Stomach (tissue), 8 donors: ENCODE measurements at regions not wholly inside any gene's neighbourhood (a gene's known extent, or its start where the extent isn't known, plus 50 kb on each side); places are given as distances from the start of the nearest gene placed in this dataset.

Source experiments
- DNase-seq, 2 donors: peaks; one replicate each; pipeline versions ENCODE4 v3.0.0 to v3.0.0-alpha.2; 2013 to 2019
- H3K27ac ChIP-seq, 5 donors: fragments of 200-600 bp in 4 of 5; sonication (generic) in 4 of 5; one replicate each; pipeline ENCODE4 v1.5.1; 2013 to 2019; ENCODE audit warnings: mild to moderate bottlenecking in 1 of 5, moderate library complexity in 1 of 5
- H3K27me3 ChIP-seq, 3 donors: fragments of 200-600 bp; sonication (generic); one replicate each; pipeline ENCODE4 v1.5.1; 2017 to 2019; ENCODE audit warnings: mixed run types in 1 of 3
- H3K36me3 ChIP-seq, 4 donors: fragments of 200-600 bp; sonication (generic); 1 replicate in 3 of 4; 2 replicates in 1 of 4; pipeline ENCODE4 v1.5.1; 2016 to 2019
- H3K4me1 ChIP-seq, 4 donors: fragments of 200-600 bp; sonication (generic); one replicate each; pipeline ENCODE4 v1.5.1; 2016 to 2019
- H3K4me3 ChIP-seq, 4 donors: fragments of 200-600 bp; sonication (generic) in 3 of 4; one replicate each; pipeline ENCODE4 v1.5.1; 2016 to 2019; ENCODE audit warnings: mild to moderate bottlenecking in 1 of 4
- H3K9me3 ChIP-seq, 4 donors: fragments of 200-600 bp; sonication (generic); one replicate each; pipeline ENCODE4 v1.5.1; 2016 to 2019
- EP300 ChIP-seq: sonication (generic); formaldehyde crosslinking; IDR thresholded peaks from one replicate; pipeline ENCODE4 v1.6.1; 2017; ENCODE audit warnings: antibody characterized with exemption
- POLR2A ChIP-seq, 4 donors: fragments of 450-650 bp; IDR thresholded peaks; one replicate each; pipeline ENCODE4 v1.6.1; 2016; ENCODE audit warnings: antibody characterized with exemption in 4 of 4, control low read depth in 2 of 4, mild to moderate bottlenecking in 1 of 4, moderate library complexity in 1 of 4
- POLR2AphosphoS5 ChIP-seq, 3 donors: sonication (generic); formaldehyde crosslinking; IDR thresholded peaks; one replicate each; pipeline ENCODE4 v1.6.1; 2016; ENCODE audit warnings: antibody characterized with exemption in 3 of 3
- WGBS, 5 donors: extraction: QIAGEN DNeasy Blood & Tissue Kit in 3 of 5; methylation state at CpG; one replicate each; pipeline versions ENCODE4 v1.1.5 to v1.1.7; 2013 to 2018; 5-methylcytosine and 5-hydroxymethylcytosine counted together
- intact Hi-C: fragments of 100-400 bp; cut with DNase I; formaldehyde crosslinking; loops from one replicate; pipeline ENCODE4 v1.15.1; 2023; ENCODE audit warnings: low total_unique reads
- TF ChIP-seq, protein P1 (sequence below), 7 experiments: fragments of 450-650 bp in 4 of 7; fragments of 200-600 bp in 3 of 7; sonication (generic) in 3 of 7; IDR thresholded peaks; one replicate each; pipeline ENCODE4 v1.5.1; 2016 to 2019; ENCODE audit warnings: antibody characterized with exemption in 7 of 7, control low read depth in 2 of 7, mild to moderate bottlenecking in 1 of 7
- donor health status: healthy with polysubstance abuse.
- donor health status: Bipolar disorder and iron deficiency.
- donor health status: healthy.

- Histone ChIP-seq H3K4me3 (no peak overlapping the region), H3K4me1 (no peaks in the 10 kb centered on the region), H3K27me3 (no peaks in the 10 kb centered on the region), H3K27ac (no peak overlapping the region), H3K36me3 (no peaks in the 10 kb centered on the region), H3K9me3 (peaks cover 0 to 14% (median 0%) of the 10 kb centered on the region in 4 donors)
- no peak for DNase-seq
- 24 to 42% (median 38%) methylated on average over 3 of the region's 3 CpGs for WGBS, 5 donors
- TF ChIP-seq, protein P1, sequence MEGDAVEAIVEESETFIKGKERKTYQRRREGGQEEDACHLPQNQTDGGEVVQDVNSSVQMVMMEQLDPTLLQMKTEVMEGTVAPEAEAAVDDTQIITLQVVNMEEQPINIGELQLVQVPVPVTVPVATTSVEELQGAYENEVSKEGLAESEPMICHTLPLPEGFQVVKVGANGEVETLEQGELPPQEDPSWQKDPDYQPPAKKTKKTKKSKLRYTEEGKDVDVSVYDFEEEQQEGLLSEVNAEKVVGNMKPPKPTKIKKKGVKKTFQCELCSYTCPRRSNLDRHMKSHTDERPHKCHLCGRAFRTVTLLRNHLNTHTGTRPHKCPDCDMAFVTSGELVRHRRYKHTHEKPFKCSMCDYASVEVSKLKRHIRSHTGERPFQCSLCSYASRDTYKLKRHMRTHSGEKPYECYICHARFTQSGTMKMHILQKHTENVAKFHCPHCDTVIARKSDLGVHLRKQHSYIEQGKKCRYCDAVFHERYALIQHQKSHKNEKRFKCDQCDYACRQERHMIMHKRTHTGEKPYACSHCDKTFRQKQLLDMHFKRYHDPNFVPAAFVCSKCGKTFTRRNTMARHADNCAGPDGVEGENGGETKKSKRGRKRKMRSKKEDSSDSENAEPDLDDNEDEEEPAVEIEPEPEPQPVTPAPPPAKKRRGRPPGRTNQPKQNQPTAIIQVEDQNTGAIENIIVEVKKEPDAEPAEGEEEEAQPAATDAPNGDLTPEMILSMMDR (IDR thresholded peaks at IDR 0.05), result no peak
- TF ChIP-seq EP300, result no peak
- no peak for TF ChIP-seq POLR2A (IDR thresholded peaks at IDR 0.05)
- TF ChIP-seq POLR2AphosphoS5 (IDR thresholded peaks at IDR 0.05), result no peak
- intact Hi-C loops, result no loop called here
These were observed 83.0 kb upstream of the SOX11 start for GRCh38 chr2:5609201-5609600.

GRCh38 chr2:5612666-5613065, 79.5 kb upstream of the SOX11 start:
- no peak for DNase-seq
- WGBS, 5 donors, result 77 to 83% (median 78%) methylated on average over 3 of the region's 3 CpGs
- Histone ChIP-seq H3K4me1 (no peaks in the 10 kb centered on the region), H3K36me3 (no peaks in the 10 kb centered on the region), H3K4me3 (no peak overlapping the region), H3K27me3 (no peaks in the 10 kb centered on the region), H3K9me3 (peaks cover 0 to 13% (median 0%) of the 10 kb centered on the region in 4 donors), H3K27ac (no peak overlapping the region)
- TF ChIP-seq, protein P1 (IDR thresholded peaks at IDR 0.05), result no peak
- TF ChIP-seq POLR2AphosphoS5 (IDR thresholded peaks at IDR 0.05) (no peak), POLR2A (IDR thresholded peaks at IDR 0.05) (no peak), EP300 (no peak)
- intact Hi-C loops, result no loop called here

GRCh38 chr2:5616019-5616418, 76.2 kb upstream of the SOX11 start:
- intact Hi-C loops, result no loop called here
- no peaks in the 10 kb centered on the region for H3K36me3 ChIP-seq
- H3K9me3 ChIP-seq, result peaks cover 0 to 8% (median 0%) of the 10 kb centered on the region in 4 donors
- DNase-seq, result no peak
- no peaks in the 10 kb centered on the region for H3K27me3 ChIP-seq
- 59 to 79% (median 63%) methylated on average over 2 to 3 of the region's 3 CpGs for WGBS, 5 donors
- TF ChIP-seq POLR2A (IDR thresholded peaks at IDR 0.05) (no peak), EP300 (no peak), POLR2AphosphoS5 (IDR thresholded peaks at IDR 0.05) (no peak)
- TF ChIP-seq, protein P1 (IDR thresholded peaks at IDR 0.05), result no peak
- H3K27ac ChIP-seq, result no peak overlapping the region
- H3K4me3 ChIP-seq, result no peak overlapping the region
- no peaks in the 10 kb centered on the region for H3K4me1 ChIP-seq

DNA sequence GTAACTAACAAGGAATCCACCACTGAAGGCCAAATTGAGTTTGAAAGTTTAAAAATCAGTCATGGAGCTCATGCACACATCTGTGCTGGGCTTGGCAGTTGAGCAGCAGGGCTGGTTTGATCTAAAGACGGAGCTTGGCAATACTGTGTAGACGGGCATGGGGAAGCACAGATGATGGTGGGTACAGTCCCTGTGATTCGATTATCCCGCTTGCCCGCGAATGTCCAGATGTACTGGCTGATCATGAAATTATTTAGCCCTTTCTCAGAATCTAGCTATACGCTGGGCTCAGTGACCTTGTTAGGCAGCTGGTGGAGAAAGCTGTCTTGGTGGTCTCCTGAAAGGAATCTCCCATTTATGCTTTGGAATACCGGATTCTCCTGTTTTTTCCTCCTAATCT, 74.8 kb upstream of the SOX11 start:
- WGBS, 5 donors, result 87 to 92% (median 91%) methylated on average over 8 of the region's 8 CpGs
- TF ChIP-seq, protein P1 (IDR thresholded peaks at IDR 0.05), result no peak
- TF ChIP-seq EP300 (no peak), POLR2AphosphoS5 (IDR thresholded peaks at IDR 0.05) (no peak), POLR2A (IDR thresholded peaks at IDR 0.05) (no peak)
- H3K36me3 ChIP-seq, result no peaks in the 10 kb centered on the region

More for the DNA sequence above, 74.8 kb upstream of the SOX11 start:
- H3K27ac ChIP-seq, result no peak overlapping the region
- intact Hi-C loops, result no loop called here
- H3K4me1 ChIP-seq, result no peaks in the 10 kb centered on the region
- no peak overlapping the region for H3K4me3 ChIP-seq
- peaks cover 0 to 7% (median 0%) of the 10 kb centered on the region in 4 donors for H3K9me3 ChIP-seq
- no peaks in the 10 kb centered on the region for H3K27me3 ChIP-seq
- no peak for DNase-seq
